ENCODE measurements at regions not wholly inside any gene's neighbourhood (a gene's known extent, or its start where the extent isn't known, plus 50 kb on each side); places are given as distances from the start of the nearest gene placed in this dataset.

- H3K9ac ChIP-seq (ENCODE audit: insufficient read depth in 1 of 2, low read length in 2 of 2) = no peak overlapping the region
- no peaks in the 10 kb centered on the region for H3K9me3 ChIP-seq (ENCODE audit: control insufficient read depth in 4 of 4, insufficient read depth in 3 of 4, low read length in 3 of 4)
- no peak for TF ChIP-seq CTCF (IDR thresholded peaks at IDR 0.05; ENCODE audit: control extremely low read depth, extremely low read depth)
- no peaks in the 10 kb centered on the region for H3K27me3 ChIP-seq (ENCODE audit: control insufficient read depth in 3 of 3, insufficient read depth in 3 of 3, low read length in 2 of 3)
- no peak for DNase-seq
- H3K36me3 ChIP-seq (ENCODE audit: control insufficient read depth in 4 of 4, insufficient read depth in 4 of 4, low read length in 4 of 4) = no peaks in the 10 kb centered on the region
- no peak overlapping the region for H3K4me3 ChIP-seq
- peaks cover 0 to 42% (median 3%) of the 10 kb centered on the region in 5 donors for H3K4me1 ChIP-seq (ENCODE audit: control insufficient read depth in 5 of 5, insufficient read depth in 5 of 5, low read length in 5 of 5)
- 86 to 88% methylated on average over 3 of the region's 3 CpGs for WGBS, 2 donors
- no peak overlapping the region for H3K27ac ChIP-seq (ENCODE audit: low read depth in 1 of 2, low read length in 1 of 2)
- no peak for ATAC-seq (ENCODE audit: insufficient read depth, low FRiP score)
These were observed 364.3 kb upstream of the USP24 start for GRCh38 chr1:55579332-55580001.

- no peaks in the 10 kb centered on the region for H3K36me3 ChIP-seq (ENCODE audit: control insufficient read depth in 4 of 4, insufficient read depth in 4 of 4, low read length in 4 of 4)
- H3K4me1 ChIP-seq (ENCODE audit: control insufficient read depth in 5 of 5, insufficient read depth in 5 of 5, low read length in 5 of 5) = peaks cover 0 to 34% (median 3%) of the 10 kb centered on the region in 5 donors
- ATAC-seq (ENCODE audit: insufficient read depth, low FRiP score) = no peak
- no peak overlapping the region for H3K9ac ChIP-seq (ENCODE audit: insufficient read depth in 1 of 2, low read length in 2 of 2)
- TF ChIP-seq CTCF (IDR thresholded peaks at IDR 0.05; ENCODE audit: control extremely low read depth, extremely low read depth) = no peak
- H3K27ac ChIP-seq (ENCODE audit: low read depth in 1 of 2, low read length in 1 of 2) = no peak overlapping the region
- peak; percentile 31 to 66 (median 57) for DNase-seq
- no peak overlapping the region for H3K4me3 ChIP-seq
- H3K9me3 ChIP-seq (ENCODE audit: control insufficient read depth in 4 of 4, insufficient read depth in 3 of 4, low read length in 3 of 4) = no peaks in the 10 kb centered on the region
- WGBS, 2 donors = 83 to 84% methylated on average over 1 of the region's 1 CpG
- H3K27me3 ChIP-seq (ENCODE audit: control insufficient read depth in 3 of 3, insufficient read depth in 3 of 3, low read length in 2 of 3) = no peaks in the 10 kb centered on the region
These were observed 363.5 kb upstream of the USP24 start for GRCh38 chr1:55578646-55579045.

- TF ChIP-seq CTCF (IDR thresholded peaks at IDR 0.05; ENCODE audit: control extremely low read depth, extremely low read depth) = no peak
- Histone ChIP-seq H3K9me3 (ENCODE audit: control insufficient read depth in 4 of 4, insufficient read depth in 3 of 4, low read length in 3 of 4) (no peaks in the 10 kb centered on the region), H3K9ac (ENCODE audit: insufficient read depth in 1 of 2, low read length in 2 of 2) (no peak overlapping the region), H3K4me1 (ENCODE audit: control insufficient read depth in 5 of 5, insufficient read depth in 5 of 5, low read length in 5 of 5) (peaks cover 0 to 23% (median 3%) of the 10 kb centered on the region in 5 donors), H3K4me3 (no peak overlapping the region), H3K27me3 (ENCODE audit: control insufficient read depth in 3 of 3, insufficient read depth in 3 of 3, low read length in 2 of 3) (no peaks in the 10 kb centered on the region), H3K27ac (ENCODE audit: low read depth in 1 of 2, low read length in 1 of 2) (no peak overlapping the region), H3K36me3 (ENCODE audit: control insufficient read depth in 4 of 4, insufficient read depth in 4 of 4, low read length in 4 of 4) (no peaks in the 10 kb centered on the region)
- WGBS, 2 donors = 81 to 88% methylated on average over 4 of the region's 4 CpGs
- no peak for ATAC-seq (ENCODE audit: insufficient read depth, low FRiP score)
- peak; percentile 53 to 74 (median 58) for DNase-seq
These were observed 360.6 kb upstream of the USP24 start for GRCh38 chr1:55575571-55576279.
